ENCODE measurements at regions not wholly inside any gene's neighbourhood (a gene's known extent, or its start where the extent isn't known, plus 50 kb on each side); places are given as distances from the start of the nearest gene placed in this dataset.
A peak's percentile ranks its signal among the peaks of the same experiment; 100 is the strongest.

GRCh38 chr5:142465476-142465875 lies 140.7 kb upstream of the SPRY4 start:
- Histone ChIP-seq H2AFZ (ENCODE audit: low read depth, low read length) (0 out of 2 replicates have a peak overlapping the region, but pooled peaks have one; percentile 74), H3K4me3 (no peak overlapping the region), H3K27ac (ENCODE audit: extremely low read depth, low read depth, low read length) (no peak overlapping the region), H4K20me1 (replicated peaks; ENCODE audit: control insufficient read depth, insufficient read depth, low read length) (no peaks in the 10 kb centered on the region), H3K9ac (ENCODE audit: insufficient read depth in 1 of 2, low read depth in 2 of 2, low read length in 2 of 2) (no peak overlapping the region), H3K9me3 (replicated peaks; ENCODE audit: control insufficient read depth, insufficient read depth, low read depth, low read length) (no peaks in the 10 kb centered on the region), H3K36me3 (ENCODE audit: control insufficient read depth, insufficient read depth, low read length) (no peaks in the 10 kb centered on the region), H3K4me1 (replicated peaks in 1 of 2; ENCODE audit: control insufficient read depth in 2 of 2, insufficient read depth in 2 of 2, low read length in 2 of 2) (peaks cover 0 to 18% of the 10 kb centered on the region in 2 experiments; a peak in 4 of 5 replicates), H3K27me3 (ENCODE audit: control insufficient read depth in 2 of 2, insufficient read depth in 2 of 2, low read length in 2 of 2) (no peaks in the 10 kb centered on the region), H3K79me2 (ENCODE audit: control insufficient read depth, insufficient read depth, low read length) (no peaks in the 10 kb centered on the region), H3K9me1 (ENCODE audit: control insufficient read depth, insufficient read depth, low read length) (no peaks in the 10 kb centered on the region), H3K4me2 (ENCODE audit: insufficient read depth, low read length) (no peak overlapping the region)
- ATAC-seq (no peak), FAIRE-seq (no peak), DNase-seq (ENCODE audit: extremely low read depth in 1 of 4, low spot score in 3 of 4) (no peak)
- in situ Hi-C loops (cut with MboI): no loop called here
- TF ChIP-seq MCM7 (IDR thresholded peaks at IDR 0.05) (no peak), ERF (CRISPR knock-in tag; IDR thresholded peaks at IDR 0.05) (no peak), TSC22D4 (tag; IDR thresholded peaks at IDR 0.05) (no peak), ZNF444 (CRISPR knock-in tag; IDR thresholded peaks at IDR 0.05) (no peak), IRF2 (CRISPR knock-in tag; IDR thresholded peaks at IDR 0.05) (no peak), CREB3L1 (IDR thresholded peaks at IDR 0.05; ENCODE audit: borderline replicate concordance, low read depth) (no peak), ZNF121 (CRISPR knock-in tag; conservative IDR thresholded peaks at IDR 0.05) (no peak), TAF9B (IDR thresholded peaks at IDR 0.05; ENCODE audit: partially characterized antibody) (no peak), EGR1 (conservative IDR thresholded peaks at IDR 0.05) (no peak), PML (IDR thresholded peaks at IDR 0.05; ENCODE audit: low read length) (no peak), L3MBTL2 (IDR thresholded peaks at IDR 0.05) (no peak), KAT7 (CRISPR knock-in tag; IDR thresholded peaks at IDR 0.05; ENCODE audit: borderline replicate concordance) (no peak), ZNF77 (CRISPR knock-in tag; IDR thresholded peaks at IDR 0.05) (no peak), ZNF655 (CRISPR knock-in tag; IDR thresholded peaks at IDR 0.05) (no peak)
- no TSS peak for BruUV-seq (replicated peaks)
- CTCF ChIA-PET (ENCODE audit: low intra/inter-chr PET ratio): no interaction called here
- intact Hi-C loops (cut with micrococcal nuclease): no loop called here
- POLR2A ChIA-PET: no interaction called here
- WGBS (ENCODE audit: insufficient coverage, low coverage, missing lambda C conversion rate): 41% methylated on average over 1 of the region's 1 CpG

Data from K562 (cell line).